Trophoblast cell (in vitro differentiated cells and primary cell): ENCODE measurements at regions not wholly inside any gene's neighbourhood (a gene's known extent, or its start where the extent isn't known, plus 50 kb on each side); places are given as distances from the start of the nearest gene placed in this dataset.

Experiments
- DNase-seq, 2 donors: peaks; one replicate each; pipeline ENCODE4 v3.0.0-alpha.2; 2016
- H2AFZ ChIP-seq: 2 replicates; pipeline ENCODE4 v1.6.1; 2013; ENCODE audit warnings: low read length, moderate library complexity, mild to moderate bottlenecking; ENCODE audit not compliant: insufficient read depth, poor library complexity
- H2AK5ac ChIP-seq: 2 replicates; pipeline ENCODE4 v1.6.1; 2013; ENCODE audit warnings: mild to moderate bottlenecking, low read length
- H2BK120ac ChIP-seq: 2 replicates; pipeline ENCODE4 v1.6.1; 2013; ENCODE audit warnings: low read length, mild to moderate bottlenecking, moderate library complexity; ENCODE audit not compliant: insufficient read depth, poor library complexity
- H2BK12ac ChIP-seq: 2 replicates; pipeline ENCODE4 v1.6.1; 2013; ENCODE audit warnings: mild to moderate bottlenecking, low read length, moderate library complexity
- H2BK5ac ChIP-seq: 2 replicates; pipeline ENCODE4 v1.6.1; 2013; ENCODE audit warnings: low read length, low read depth, moderate library complexity, mild to moderate bottlenecking; ENCODE audit not compliant: poor library complexity
- H3K14ac ChIP-seq: 2 replicates; pipeline ENCODE4 v1.6.1; 2013; ENCODE audit warnings: mild to moderate bottlenecking, low read length
- H3K18ac ChIP-seq: 2 replicates; pipeline ENCODE4 v1.6.1; 2013; ENCODE audit warnings: mild to moderate bottlenecking, low read length
- H3K23ac ChIP-seq: 2 replicates; pipeline ENCODE4 v1.6.1; 2013; ENCODE audit warnings: low read length
- H3K27ac ChIP-seq: 2 replicates; pipeline ENCODE4 v1.5.1; 2013; ENCODE audit warnings: low read depth, mild to moderate bottlenecking, inconsistent platforms, low read length, moderate library complexity
- H3K27me3 ChIP-seq: 2 replicates; pipeline ENCODE4 v1.6.1; 2013; ENCODE audit warnings: inconsistent platforms, mild to moderate bottlenecking, low read length, moderate library complexity; ENCODE audit not compliant: insufficient read depth
- H3K36me3 ChIP-seq, 2 experiments: 1 replicate in 1 of 2; 2 replicates in 1 of 2; pipeline ENCODE4 v1.6.1; 2013; ENCODE audit warnings: low read length in 2 of 2, mild to moderate bottlenecking in 2 of 2, moderate library complexity in 1 of 2; ENCODE audit not compliant: insufficient read depth in 2 of 2, control insufficient read depth in 1 of 2
- H3K4ac ChIP-seq: 2 replicates; pipeline ENCODE4 v1.6.1; 2013; ENCODE audit warnings: low read depth, mild to moderate bottlenecking, low read length, moderate library complexity
- H3K4me1 ChIP-seq, 2 experiments: 1 replicate in 1 of 2; 2 replicates in 1 of 2; pipeline ENCODE4 v1.6.1; 2013; ENCODE audit warnings: low read length in 2 of 2, mild to moderate bottlenecking in 2 of 2, moderate library complexity in 1 of 2; ENCODE audit not compliant: insufficient read depth in 2 of 2, control insufficient read depth in 1 of 2
- H3K4me2 ChIP-seq: 2 replicates; pipeline ENCODE4 v1.6.1; 2013; ENCODE audit warnings: inconsistent platforms, mild to moderate bottlenecking, low read length, moderate library complexity
- H3K4me3 ChIP-seq: 2 replicates; pipeline ENCODE4 v1.5.1; 2013; ENCODE audit warnings: mild to moderate bottlenecking, low read depth, low read length, inconsistent platforms
- H3K79me1 ChIP-seq: one replicate; pipeline ENCODE4 v1.6.1; 2013; ENCODE audit warnings: low read length
- H3K79me2 ChIP-seq: 2 replicates; pipeline ENCODE4 v1.6.1; 2013; ENCODE audit warnings: low read length, mild to moderate bottlenecking; ENCODE audit not compliant: control insufficient read depth, insufficient read depth, poor library complexity
- H3K9ac ChIP-seq: 2 replicates; pipeline ENCODE4 v1.6.1; 2013; ENCODE audit warnings: mild to moderate bottlenecking, low read length
- H3K9me3 ChIP-seq: 2 replicates; pipeline ENCODE4 v1.6.1; 2013; ENCODE audit warnings: low read depth, mild to moderate bottlenecking, control low read depth, inconsistent platforms, low read length; ENCODE audit not compliant: insufficient read depth
- H4K12ac ChIP-seq: 2 replicates; pipeline ENCODE4 v1.6.1; 2013; ENCODE audit warnings: low read depth, mild to moderate bottlenecking, low read length, moderate library complexity
- H4K8ac ChIP-seq: 2 replicates; pipeline ENCODE4 v1.6.1; 2013; ENCODE audit warnings: low read depth, mild to moderate bottlenecking, low read length, moderate library complexity
- H4K91ac ChIP-seq: one replicate; pipeline ENCODE4 v1.6.1; 2013; ENCODE audit warnings: low read depth, mild to moderate bottlenecking, low read length, moderate library complexity
- WGBS: extraction: QIAGEN DNeasy Blood & Tissue Kit; methylation state at CpG from one replicate; pipeline ENCODE4 v1.1.7; 2013; ENCODE audit warnings: missing lambda C conversion rate; ENCODE audit not compliant: insufficient read length, insufficient coverage; ENCODE audit errors: extremely low coverage; 5-methylcytosine and 5-hydroxymethylcytosine counted together

- no peak overlapping the region for H4K12ac ChIP-seq
- H3K14ac ChIP-seq = no peak overlapping the region
- no peak overlapping the region for H4K8ac ChIP-seq
- H3K4me2 ChIP-seq = no peak overlapping the region
- no peak overlapping the region for H2BK5ac ChIP-seq
- no peak overlapping the region for H2AFZ ChIP-seq
- no peak overlapping the region for H3K9ac ChIP-seq
- H3K4me1 ChIP-seq = no peaks in the 10 kb centered on the region
- peaks cover 2% of the 10 kb centered on the region for H3K9me3 ChIP-seq
- no peak overlapping the region for H2BK12ac ChIP-seq
- no peak overlapping the region for H3K23ac ChIP-seq
- no peak overlapping the region for H3K4me3 ChIP-seq
- no CpG with 5 or more reads among the region's 12 CpGs for WGBS
- H3K79me2 ChIP-seq = no peaks in the 10 kb centered on the region
- H2BK120ac ChIP-seq = no peak overlapping the region
- H3K27me3 ChIP-seq = no peaks in the 10 kb centered on the region
- no peak overlapping the region for H2AK5ac ChIP-seq
- no peak for DNase-seq
- no peaks in the 10 kb centered on the region for H3K79me1 ChIP-seq
- no peak overlapping the region for H4K91ac ChIP-seq
- no peak overlapping the region for H3K18ac ChIP-seq
- no peaks in the 10 kb centered on the region for H3K36me3 ChIP-seq
- H3K27ac ChIP-seq = no peak overlapping the region
- H3K4ac ChIP-seq = no peak overlapping the region
Measured at GRCh38 chr12:127559349-127560040, 707.5 kb upstream of the TMEM132C start.

- Histone ChIP-seq H3K4me3 (no peak overlapping the region), H2BK12ac (no peak overlapping the region), H3K9me3 (peaks cover 2% of the 10 kb centered on the region), H3K36me3 (no peaks in the 10 kb centered on the region), H3K18ac (no peak overlapping the region), H3K4me2 (no peak overlapping the region), H3K27ac (no peak overlapping the region), H2AK5ac (no peak overlapping the region), H3K4me1 (no peaks in the 10 kb centered on the region), H3K27me3 (no peaks in the 10 kb centered on the region), H4K8ac (no peak overlapping the region), H3K4ac (no peak overlapping the region), H3K23ac (no peak overlapping the region), H3K79me1 (no peaks in the 10 kb centered on the region), H4K12ac (no peak overlapping the region), H2AFZ (no peak overlapping the region), H3K79me2 (no peaks in the 10 kb centered on the region), H4K91ac (no peak overlapping the region), H2BK5ac (no peak overlapping the region), H3K14ac (no peak overlapping the region), H2BK120ac (no peak overlapping the region), H3K9ac (no peak overlapping the region)
- no peak for DNase-seq
- WGBS = no CpG with 5 or more reads among the region's 4 CpGs
Measured at GRCh38 chr12:127560041-127560478, 706.9 kb upstream of the TMEM132C start.

DNA sequence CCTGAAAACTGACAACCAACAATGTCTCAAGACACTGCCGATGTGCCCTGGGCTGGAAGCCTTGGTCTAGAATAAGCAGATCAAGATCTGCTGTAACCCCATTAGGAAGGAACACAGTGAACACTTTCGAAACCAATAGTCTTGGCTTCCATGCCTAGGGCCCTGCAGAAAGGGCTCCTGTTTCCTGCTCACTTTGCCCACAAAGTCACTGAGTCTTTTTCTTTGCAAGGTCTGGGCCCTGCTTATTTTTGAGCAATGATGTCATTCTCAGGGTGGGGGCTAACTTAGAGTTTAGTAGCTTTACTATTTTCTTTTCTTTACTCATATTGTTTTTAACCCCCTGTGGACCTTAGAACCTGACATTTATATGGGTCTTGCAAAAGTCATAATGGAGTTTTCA lies 704.2 kb upstream of the TMEM132C start:
- no peak overlapping the region for H3K18ac ChIP-seq
- no peak overlapping the region for H2BK120ac ChIP-seq
- H4K91ac ChIP-seq = no peak overlapping the region
- no peak overlapping the region for H2AFZ ChIP-seq
- no peak overlapping the region for H3K27ac ChIP-seq
- H3K23ac ChIP-seq = no peak overlapping the region
- H2AK5ac ChIP-seq = no peak overlapping the region
- WGBS = no CpG with 5 or more reads among the region's 2 CpGs
- H3K9ac ChIP-seq = no peak overlapping the region
- H3K79me1 ChIP-seq = no peaks in the 10 kb centered on the region
- H3K36me3 ChIP-seq = no peaks in the 10 kb centered on the region
- no peak overlapping the region for H3K4ac ChIP-seq
- H2BK12ac ChIP-seq = no peak overlapping the region
- H3K14ac ChIP-seq = no peak overlapping the region
- H3K9me3 ChIP-seq = peaks cover 2% of the 10 kb centered on the region
- no peaks in the 10 kb centered on the region for H3K4me1 ChIP-seq
- H3K79me2 ChIP-seq = no peaks in the 10 kb centered on the region
- no peak overlapping the region for H3K4me3 ChIP-seq
- no peak overlapping the region for H4K8ac ChIP-seq
- no peak overlapping the region for H4K12ac ChIP-seq
- H3K4me2 ChIP-seq = no peak overlapping the region
- H2BK5ac ChIP-seq = no peak overlapping the region
- H3K27me3 ChIP-seq = no peaks in the 10 kb centered on the region
- no peak for DNase-seq

DNA sequence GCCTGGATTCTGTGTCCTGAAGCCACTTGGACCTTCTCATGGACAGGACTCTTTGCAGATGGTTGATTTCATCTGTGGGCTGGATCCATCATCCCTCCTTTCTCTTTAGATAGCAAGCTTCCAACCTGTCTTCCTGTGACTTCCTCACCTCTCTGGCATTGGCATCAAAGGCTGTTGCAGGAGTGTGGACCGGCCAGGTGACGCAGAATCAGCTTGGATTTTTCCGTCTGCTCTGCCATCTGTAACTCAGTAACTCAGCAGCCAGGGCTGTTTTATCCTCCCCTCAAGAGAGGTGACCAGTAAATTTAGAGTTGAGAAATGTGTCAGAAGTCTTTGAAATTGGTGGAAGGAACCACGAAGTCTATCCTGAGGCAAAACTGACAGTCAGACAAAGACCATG lies 701.7 kb upstream of the TMEM132C start:
- Histone ChIP-seq H4K12ac (no peak overlapping the region), H2BK120ac (no peak overlapping the region), H3K4me2 (no peak overlapping the region), H3K23ac (no peak overlapping the region), H3K27ac (no peak overlapping the region), H2AK5ac (no peak overlapping the region), H3K27me3 (no peaks in the 10 kb centered on the region), H2AFZ (no peak overlapping the region), H3K36me3 (no peaks in the 10 kb centered on the region), H3K14ac (no peak overlapping the region), H3K4ac (no peak overlapping the region), H2BK12ac (no peak overlapping the region), H3K18ac (no peak overlapping the region), H3K79me2 (no peaks in the 10 kb centered on the region), H4K8ac (no peak overlapping the region), H3K4me3 (no peak overlapping the region), H3K4me1 (no peaks in the 10 kb centered on the region), H3K79me1 (no peaks in the 10 kb centered on the region), H3K9ac (no peak overlapping the region), H4K91ac (no peak overlapping the region), H3K9me3 (peaks cover 2% of the 10 kb centered on the region), H2BK5ac (no peak overlapping the region)
- no CpG with 5 or more reads among the region's 4 CpGs for WGBS
- DNase-seq = no peak
